Stimulated activated CD8-positive, alpha-beta memory T cell treated with anti-CD3 and anti-CD28 coated beads, Interleukin-7, amount 100 ng/mL, for 4 hours (primary cell): ENCODE measurements at regions not wholly inside any gene's neighbourhood (a gene's known extent, or its start where the extent isn't known, plus 50 kb on each side); places are given as distances from the start of the nearest gene placed in this dataset.

Experiments
- DNase-seq, 2 donors: peaks; one replicate each; pipeline ENCODE4 v3.0.0-alpha.2; 2020; ENCODE audit warnings: low read depth in 2 of 2

DNA sequence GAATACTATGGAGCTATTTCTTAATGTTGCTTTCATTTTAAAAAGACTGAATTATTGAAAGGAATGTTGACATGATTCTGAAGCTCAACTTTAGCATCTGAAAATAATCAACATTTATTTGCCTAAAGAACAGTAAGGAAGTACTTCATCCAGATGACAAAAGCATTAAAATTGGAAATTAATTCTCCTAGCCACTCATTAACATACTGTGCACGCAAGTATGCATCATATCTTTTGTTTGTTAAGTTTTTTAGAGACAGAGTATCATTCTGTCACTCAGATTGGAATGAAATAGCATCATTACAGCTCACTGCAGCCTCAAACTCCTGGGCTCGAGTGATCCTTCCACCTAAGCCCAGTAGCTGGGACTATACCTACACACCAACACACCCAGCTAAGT, 632.1 kb upstream of the ALCAM start:
- DNase-seq: no peak

DNA sequence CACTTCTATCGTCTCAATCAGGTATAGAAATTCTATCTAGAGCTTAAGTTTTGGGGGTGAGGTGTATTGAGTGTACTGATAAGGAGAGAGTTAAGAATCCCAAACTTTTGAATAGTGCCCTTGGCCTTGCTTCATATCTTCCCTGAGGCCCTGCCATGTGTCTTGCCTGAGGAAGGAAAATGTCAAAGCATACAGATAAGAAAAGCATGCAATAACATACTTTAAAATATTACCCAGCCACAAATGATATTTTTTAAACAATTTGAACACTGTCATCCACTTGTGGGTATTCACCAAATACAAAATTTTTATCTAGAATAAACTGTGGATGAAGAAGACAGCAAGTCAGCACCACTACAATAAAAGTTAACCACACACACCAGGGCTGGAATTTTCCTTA, 631.0 kb upstream of the ALCAM start:
- DNase-seq: no peak

DNA sequence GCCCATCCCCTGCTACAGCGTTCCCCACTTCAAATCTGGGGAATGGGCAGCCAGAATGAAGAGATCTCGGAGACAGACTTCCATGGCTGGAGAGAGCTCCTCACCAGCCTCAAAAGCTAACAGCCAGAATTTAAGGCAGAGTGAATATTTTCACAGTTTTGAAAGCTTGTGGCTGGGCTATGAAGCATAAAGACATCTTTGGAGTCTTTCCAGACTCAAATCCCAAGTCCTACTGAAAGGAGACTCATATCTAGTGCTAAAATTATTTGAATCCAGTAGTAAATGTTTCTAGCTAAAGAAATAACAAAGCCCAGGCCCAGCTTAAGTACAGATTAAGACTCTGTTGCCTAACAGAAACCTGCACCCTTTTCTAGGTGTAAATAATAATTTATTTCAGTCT, 628.4 kb upstream of the ALCAM start:
- DNase-seq: no peak

DNA sequence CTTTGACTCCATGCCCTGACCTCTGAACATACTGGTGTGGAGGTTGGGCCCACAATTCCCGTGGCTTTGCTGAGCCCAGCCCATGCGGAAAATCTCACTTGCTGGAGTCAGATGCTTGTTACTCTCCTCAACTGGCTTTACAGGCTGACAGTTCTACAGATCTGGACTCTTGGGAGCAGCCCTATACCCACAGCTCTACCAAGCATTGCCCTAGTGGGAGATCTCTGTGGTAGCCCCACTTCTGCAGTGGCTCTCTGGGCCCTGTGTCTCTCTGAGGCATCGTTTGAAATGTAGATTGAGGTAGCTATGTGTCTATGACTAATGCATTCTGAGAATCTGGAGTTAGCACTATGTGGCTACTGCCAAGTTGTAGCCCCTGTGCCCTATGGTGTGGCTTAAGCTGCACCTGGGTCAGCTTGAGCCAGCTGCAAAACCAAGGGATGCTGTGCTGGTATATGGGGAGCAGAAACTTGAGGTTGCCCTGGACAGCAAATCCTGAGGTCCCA, 625.8 kb upstream of the ALCAM start:
- DNase-seq: no peak

DNA sequence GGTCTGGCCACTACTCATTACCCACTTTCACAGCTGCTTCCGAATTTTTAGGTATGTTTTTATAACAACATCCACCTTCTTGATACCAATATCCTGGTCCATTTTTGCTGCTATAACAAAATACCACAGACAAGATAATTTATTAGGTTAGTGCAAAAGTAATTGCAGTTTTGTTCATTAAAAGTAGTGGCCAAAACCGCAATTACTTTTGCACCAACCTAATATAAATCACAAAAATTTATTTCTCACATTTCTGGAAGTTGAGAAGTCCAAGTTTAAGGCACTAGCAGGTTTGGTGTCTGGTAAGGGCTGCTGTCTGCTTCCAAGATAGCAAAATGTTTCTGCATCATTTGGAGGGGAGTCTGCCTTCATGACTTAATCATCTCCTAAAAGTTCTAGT, 624.7 kb upstream of the ALCAM start:
- no peak for DNase-seq

DNA sequence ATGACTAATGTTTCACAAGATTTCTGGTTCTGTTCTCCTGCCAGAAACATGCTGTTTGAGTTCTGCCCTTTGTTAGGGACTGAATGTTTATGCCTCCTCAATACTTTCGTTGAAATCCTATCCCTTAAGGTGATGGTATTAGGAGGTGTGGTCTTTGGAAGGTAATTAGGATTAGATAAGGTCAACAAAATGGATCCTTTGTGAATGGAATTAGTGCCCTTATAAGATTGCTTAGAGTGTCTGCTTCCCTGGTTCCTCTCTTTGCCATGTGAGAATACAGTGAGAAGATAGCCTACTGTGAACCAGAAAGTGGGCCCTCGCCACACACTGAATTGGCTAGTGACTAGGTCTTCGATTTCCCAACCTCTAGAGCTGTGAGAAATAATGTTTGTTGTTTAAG, 621.4 kb upstream of the ALCAM start:
- no peak for DNase-seq

DNA sequence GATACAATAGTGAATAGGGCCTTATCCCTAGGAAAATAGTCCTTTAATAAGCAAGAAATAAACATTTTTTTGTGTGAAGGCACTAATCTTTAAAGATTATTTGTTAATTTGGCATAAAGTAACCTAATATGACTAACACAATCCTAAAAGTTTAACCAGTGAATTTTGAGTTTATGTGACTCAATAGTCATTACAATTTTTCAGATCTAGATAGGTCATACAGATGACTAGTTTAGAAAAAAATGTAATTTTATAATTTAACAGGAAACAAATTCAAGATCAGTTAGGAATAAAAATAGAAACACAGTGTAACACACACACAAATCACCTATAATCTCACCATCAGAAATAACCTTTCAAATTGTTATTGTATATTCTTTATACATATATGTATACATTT, 620.7 kb upstream of the ALCAM start:
- DNase-seq: no peak

DNA sequence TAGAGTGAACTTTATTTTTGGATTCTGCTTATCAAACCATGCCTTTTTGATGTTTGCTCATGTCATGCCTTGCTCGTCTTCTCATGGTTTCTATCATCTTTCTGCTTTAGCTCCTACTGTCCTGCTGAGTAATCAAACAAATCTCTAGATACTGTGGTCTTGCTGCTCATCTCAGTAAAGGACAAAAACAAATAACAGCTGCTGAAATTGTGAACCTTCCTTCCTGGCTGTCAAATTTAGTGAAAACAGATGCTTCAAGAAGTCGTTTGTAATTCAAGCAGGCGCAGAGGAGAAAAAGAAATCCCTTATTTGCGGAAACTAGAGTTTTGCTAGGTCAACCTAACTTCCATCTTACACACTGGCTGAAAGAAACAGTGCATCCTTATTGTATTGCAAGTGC, 616.1 kb upstream of the ALCAM start:
- DNase-seq: no peak

DNA sequence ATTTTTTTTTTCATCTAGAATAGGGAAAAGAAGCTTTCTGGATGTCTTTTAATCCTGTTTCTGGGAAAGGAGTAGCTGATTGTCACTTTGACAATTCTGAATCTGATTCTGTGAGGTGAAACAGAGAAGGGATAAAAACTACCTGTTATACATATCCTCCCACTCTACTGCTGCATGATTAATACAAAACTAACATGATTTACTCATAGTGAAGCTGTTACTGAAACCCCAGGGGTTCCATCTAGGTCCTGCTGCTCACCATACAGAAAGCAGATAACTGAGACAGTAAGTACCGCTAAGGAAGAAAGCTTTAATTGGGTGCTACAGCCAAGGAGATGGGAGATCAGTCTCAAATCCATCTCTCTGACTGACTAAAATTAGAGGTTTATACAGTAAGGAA, 610.9 kb upstream of the ALCAM start:
- no peak for DNase-seq

DNA sequence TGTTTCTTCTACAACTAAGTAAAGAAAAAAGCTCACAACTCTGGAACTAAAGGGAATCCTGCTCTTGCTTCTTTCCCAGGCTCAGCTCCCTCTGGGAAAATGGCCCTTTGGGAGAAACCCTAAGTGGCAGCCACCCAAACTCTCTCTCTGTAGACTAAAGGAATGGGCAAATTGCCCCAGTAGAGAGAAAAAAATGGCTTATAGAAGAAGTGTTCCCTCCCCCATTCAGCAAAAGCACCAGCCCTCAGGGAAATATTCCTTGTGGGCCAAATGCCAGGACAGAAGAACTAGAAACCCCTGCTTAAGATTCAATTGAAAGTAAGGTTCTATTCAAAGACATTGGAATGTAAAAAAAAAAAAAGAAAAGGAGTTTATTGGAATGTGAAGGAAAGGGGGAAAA, 603.7 kb upstream of the ALCAM start:
- no peak for DNase-seq

DNA sequence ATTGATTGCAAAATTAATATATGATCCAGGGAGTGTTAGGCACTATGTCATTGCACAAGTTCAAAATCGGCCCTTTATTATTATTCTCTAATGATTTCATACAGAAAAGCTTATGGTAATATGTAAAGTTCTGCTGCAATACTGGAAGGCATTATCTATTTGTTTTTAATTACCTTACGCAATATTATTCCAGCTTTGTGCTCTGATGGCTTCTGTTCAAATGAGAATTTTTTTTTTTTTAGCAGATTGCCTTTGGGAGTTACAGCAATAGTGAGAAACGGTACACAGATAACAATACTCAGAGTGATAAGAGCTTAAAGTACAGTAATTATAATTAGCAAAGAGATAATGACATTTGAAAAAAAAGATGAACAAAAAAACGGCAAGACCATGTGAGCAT, 602.2 kb upstream of the ALCAM start:
- DNase-seq: no peak

DNA sequence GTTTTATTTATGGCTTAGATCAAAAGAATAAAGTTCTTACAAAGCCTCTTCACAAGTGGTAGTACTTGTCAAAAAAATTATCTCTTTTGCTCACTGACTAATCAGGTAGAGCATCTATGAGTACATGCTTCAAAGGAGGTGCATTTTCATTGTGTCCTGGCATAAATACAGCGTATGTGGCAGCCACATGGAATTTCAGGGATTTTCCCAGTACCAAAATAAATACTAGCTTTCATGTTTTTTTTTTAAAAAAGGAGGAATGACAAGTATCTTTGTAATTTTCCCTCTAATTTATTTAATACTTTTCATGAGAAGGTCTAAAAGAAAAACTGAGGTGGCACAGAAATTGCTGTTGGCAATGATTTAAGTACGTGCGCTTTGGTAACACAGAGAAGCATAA, 597.8 kb upstream of the ALCAM start:
- no peak for DNase-seq

DNA sequence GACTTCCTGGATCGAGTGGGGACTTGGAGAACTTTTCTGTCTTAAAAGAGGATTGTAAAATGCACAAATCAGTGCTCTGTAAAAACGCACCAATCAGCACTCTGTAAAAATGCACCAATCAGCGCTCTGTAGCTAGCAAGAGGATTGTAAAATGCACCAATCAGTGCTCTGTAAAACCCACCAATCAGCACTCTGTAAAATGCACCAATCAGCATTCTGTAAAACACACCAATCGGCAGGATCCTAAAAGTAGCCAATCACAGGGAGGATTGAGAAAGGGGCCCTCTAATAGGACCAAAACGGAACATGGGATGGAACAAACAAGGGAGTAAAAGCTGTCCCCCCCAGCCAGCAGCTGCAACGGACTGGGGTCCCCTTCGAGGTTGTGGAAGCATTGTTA, 587.4 kb upstream of the ALCAM start:
- no peak for DNase-seq

DNA sequence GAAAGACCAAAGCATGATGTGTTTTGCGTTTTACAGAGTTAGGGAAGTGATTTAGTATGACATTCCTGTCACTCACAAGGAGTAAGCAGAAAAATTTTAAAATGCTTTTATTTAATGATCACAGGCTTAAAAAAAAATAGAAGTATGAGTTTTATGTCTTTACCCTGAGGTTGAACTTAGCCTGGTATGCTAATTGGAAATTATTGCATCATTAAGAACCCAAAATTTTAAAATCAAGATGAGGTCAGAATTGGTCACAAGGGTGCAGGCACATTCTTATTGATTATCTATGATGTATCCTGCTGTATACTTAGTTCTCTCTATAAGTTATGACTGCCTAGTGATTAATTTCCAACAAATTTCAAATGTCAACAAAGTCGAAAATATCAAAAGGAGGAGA, 585.6 kb upstream of the ALCAM start:
- no peak for DNase-seq

DNA sequence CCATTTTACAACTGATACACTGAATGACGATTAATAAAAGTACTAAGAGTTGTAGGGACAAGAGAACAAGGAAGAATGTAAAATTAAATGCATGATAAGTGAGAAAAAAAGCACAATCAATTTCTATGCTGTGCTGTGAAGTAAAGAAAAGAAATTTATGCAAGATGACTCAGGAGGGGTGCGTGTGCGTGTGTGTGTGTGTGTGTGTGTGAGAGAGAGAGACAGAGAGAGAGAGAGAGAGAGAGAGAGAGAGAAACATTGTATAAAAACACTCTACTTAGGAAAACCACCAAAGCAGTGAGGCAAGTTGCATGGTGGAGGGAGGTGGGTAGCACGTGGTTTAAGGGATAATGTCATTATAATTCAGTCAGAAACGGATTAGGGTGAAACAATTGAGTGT, 580.8 kb upstream of the ALCAM start:
- DNase-seq: no peak

DNA sequence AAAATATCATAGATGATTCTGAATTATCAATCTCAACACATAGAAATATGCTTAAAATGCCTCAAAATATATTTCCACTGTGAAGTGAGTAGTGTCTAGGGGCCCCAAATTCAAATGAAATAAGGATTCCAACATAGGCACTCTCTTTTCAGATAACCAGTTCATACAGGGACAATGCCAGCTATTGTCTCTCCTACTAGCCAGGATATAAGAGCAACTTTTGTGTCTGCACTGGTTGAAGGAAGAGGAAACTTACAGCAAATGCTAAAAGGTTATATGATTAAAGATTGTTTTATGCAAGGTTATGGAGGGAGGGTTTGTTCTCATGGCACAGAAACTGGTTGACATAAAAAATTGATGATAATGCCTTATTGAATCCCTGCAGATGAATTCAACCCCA, 579.4 kb upstream of the ALCAM start:
- no peak for DNase-seq

DNA sequence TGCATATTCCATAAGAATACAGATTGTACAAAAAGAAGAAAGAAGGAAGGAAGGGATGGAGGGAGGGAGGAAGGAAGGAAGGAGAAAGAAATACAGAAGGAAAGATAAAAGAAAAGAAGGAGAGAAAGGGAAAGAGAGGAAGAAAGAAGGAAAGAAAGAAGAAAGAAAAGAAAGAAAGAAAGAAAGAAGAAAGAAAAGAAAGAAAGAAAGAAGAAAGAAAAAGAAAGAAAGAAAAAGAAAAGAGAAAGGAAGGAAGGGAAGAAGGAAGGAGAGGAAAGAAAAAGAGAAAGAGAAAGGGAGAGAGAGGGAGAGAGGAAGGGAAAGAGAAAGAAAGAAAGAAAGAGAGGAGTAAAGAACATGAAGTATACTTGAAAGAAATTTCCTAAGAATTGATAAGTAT, 577.9 kb upstream of the ALCAM start:
- no peak for DNase-seq

DNA sequence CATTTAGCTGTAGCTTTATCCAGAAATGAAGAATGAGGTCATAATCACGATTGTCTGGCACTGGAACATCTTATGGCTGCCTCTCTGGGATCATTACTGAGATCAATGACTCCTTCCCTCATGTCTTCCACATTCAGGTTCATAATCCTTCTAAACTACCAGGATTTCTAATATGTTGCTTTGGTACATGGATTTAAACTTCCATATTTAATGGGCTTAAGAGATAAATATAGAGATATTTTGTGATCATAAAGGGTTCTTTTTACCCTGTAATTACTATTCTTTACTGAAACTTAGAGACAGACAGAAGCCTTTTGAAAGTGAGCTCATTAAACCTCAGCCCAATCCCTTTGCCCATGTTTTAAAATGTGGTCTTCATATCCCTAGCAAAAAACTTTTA, 575.4 kb upstream of the ALCAM start:
- no peak for DNase-seq

DNA sequence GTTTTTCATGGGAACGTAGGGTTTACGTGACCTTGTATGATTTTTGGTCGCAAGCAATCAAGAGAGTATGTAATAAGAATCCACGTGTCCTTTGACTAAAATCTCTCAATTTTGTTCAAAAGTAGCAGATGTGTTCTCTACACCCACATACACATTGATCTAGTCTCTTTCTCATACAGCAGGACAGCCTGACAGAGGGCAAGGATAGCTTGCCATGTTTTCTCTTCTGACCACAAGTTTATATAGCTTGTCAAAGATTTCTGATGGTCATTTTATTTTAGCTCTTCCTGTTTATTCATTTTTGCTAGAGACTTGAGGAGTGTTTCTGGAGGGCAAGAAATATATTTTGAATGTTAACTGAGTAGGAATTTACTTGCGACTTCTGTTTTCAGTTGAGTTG, 570.2 kb upstream of the ALCAM start:
- DNase-seq: no peak

DNA sequence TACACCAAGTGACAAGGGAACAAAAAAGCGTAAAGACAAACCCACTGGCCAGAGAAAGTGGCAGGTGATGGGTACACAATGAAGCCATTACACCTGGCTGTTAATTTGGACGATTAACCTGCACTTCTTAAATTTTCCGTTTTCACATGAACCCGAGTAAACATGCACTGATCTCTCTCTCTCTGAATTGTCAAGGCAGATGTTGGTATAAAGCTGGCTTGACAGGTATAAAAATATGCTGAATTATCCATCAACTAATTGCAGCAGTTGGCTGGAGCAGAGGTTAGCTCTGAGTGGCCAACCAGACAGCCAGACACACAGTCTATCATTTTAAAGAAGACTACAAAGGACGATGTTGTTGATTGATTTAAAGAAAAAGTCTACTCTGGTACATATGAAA, 561.7 kb upstream of the ALCAM start:
- DNase-seq: no peak

DNA sequence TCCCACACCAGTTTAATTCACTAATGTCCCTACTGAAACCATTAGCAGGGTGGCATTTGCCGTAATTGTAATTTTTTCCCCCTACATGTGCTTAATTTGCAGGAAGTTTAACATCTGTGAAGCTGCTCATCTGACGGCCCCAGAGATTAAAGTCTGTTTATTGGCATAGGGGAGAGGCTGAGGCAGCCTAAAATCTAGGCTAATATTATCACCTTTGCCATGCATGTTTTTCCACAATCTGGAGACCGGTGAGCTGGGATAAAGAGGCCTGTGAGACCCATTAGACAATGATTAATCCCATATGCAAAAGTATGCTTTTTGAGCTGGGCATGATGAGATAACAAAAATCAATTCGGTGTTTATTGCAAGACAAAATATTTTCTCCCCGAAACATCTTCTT, 561.2 kb upstream of the ALCAM start:
- no peak for DNase-seq

DNA sequence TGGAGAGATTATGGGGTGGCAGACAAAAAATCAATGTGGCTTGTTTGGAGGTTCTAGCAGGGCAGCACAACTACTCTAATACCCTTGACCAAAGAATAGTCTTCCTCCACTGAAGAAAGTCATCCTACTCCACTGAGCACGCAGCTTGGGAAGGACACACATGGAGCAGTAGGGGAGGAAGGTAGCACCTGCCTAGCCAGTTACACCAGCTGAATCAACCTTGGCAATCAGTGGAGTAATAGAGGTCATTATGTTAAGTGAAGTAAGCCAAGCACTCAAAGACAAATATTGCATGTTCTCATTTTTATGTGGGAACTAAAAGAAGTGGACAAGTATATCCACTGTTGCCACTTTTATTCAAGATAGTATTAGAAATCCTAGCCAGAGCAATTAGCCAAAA, 555.8 kb upstream of the ALCAM start:
- DNase-seq: no peak

DNA sequence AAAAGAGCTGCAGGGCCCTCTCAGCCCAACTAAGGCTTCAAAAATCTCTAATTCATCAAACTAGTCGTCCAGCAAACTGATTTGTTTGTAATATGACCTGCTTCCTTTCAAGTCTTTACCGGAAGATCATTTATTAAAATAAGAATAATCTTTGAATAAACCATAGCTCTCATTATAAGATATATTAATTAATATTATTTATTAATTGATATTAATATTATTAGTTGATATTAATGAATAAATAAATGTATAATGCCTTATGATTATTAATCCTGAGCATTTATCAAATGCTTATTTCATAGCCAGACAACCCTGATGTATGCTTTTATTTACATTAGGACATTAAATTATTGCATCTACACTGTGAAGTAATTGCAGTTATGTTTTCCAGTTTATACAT, 550.7 kb upstream of the ALCAM start:
- no peak for DNase-seq

DNA sequence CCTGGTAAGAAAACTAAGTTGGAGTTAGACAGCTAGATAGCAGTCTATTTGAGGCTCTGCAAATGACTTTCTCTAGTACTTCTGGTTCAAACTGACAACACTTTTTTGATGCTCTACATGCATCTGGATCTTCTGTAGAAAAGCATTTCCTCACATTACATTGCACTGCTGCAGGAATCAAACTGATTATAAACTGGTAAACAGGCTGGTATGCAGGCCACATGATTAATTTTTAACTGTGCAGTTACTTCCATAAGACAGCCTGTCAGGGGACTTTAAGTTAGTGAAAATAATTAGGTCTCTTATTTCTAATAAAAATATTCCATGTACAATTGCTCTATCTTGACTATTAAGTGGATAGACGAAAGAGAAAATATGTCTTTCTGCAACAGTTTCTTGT, 550.0 kb upstream of the ALCAM start:
- no peak for DNase-seq

DNA sequence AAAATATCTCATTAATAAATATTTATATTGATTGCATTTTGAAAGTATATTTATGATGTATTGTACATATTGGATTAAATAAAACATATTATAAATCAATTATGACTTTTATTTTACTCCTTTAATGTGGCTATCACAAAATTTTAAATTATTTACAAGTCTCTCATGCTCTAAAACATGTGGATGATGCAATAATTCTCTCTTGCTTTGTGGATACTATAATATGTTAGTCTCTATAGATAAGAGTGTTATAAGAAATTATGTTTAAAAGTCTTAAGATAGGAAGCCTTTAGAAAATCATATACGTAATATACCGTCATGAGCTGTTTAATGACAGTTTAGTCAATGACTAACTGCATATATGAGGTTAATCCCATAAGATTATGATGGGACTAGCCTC, 547.4 kb upstream of the ALCAM start:
- no peak for DNase-seq
